K562 (cell line): ENCODE measurements at regions not wholly inside any gene's neighbourhood (a gene's known extent, or its start where the extent isn't known, plus 50 kb on each side); places are given as distances from the start of the nearest gene placed in this dataset.

Experiments
- CBX5 ChIP-seq: IDR thresholded peaks from 2 replicates; pipeline ENCODE4 v1.6.1; 2014; ENCODE audit warnings: low read depth, borderline replicate concordance
- ESRRA ChIP-seq: fragments of 450-650 bp; IDR thresholded peaks from 2 replicates; pipeline ENCODE4 v1.6.1; 2014; ENCODE audit warnings: low read depth, mild to moderate bottlenecking, moderate library complexity, borderline replicate concordance
- NRF1 ChIP-seq, 2 experiments: fragments of 450-650 bp; IDR thresholded peaks in 1 of 2; conservative IDR thresholded peaks in 1 of 2; 2 replicates each; pipeline ENCODE4 v1.6.1; 2014; ENCODE audit warnings: mild to moderate bottlenecking in 2 of 2
- PATZ1 ChIP-seq: fragments of 250-450 bp; sonication (Bioruptor Pico); IDR thresholded peaks from 2 replicates; pipeline ENCODE4 v1.5.0; 2020; ENCODE audit warnings: mild to moderate bottlenecking, borderline replicate concordance
- PHF20 ChIP-seq: fragments of 450-650 bp; IDR thresholded peaks from 2 replicates; pipeline ENCODE4 v1.6.1; 2018; ENCODE audit not compliant: partially characterized antibody
- POLR2A ChIP-seq: fragments of 450-650 bp; conservative IDR thresholded peaks from 2 replicates; pipeline ENCODE4 v1.6.1; 2016
- POLR2B ChIP-seq: fragments of 450-650 bp; IDR thresholded peaks from 2 replicates; pipeline ENCODE4 v1.6.1; 2018; ENCODE audit warnings: low read depth; ENCODE audit not compliant: partially characterized antibody
- SP1 ChIP-seq: sonication (generic); formaldehyde crosslinking; IDR thresholded peaks from 2 replicates; pipeline ENCODE4 v1.8.1; 2022; ENCODE audit warnings: mild to moderate bottlenecking, missing genetic modification reagents
- TEAD4 ChIP-seq, 2 experiments: sonication (generic) in 1 of 2; formaldehyde crosslinking in 1 of 2; IDR thresholded peaks; 2 replicates each; pipeline versions ENCODE4 v1.6.1 to v1.8.0; 2012 to 2022; ENCODE audit warnings: borderline replicate concordance in 1 of 2, inconsistent platforms in 1 of 2, low read length in 1 of 2, mild to moderate bottlenecking in 1 of 2, missing genetic modification reagents in 1 of 2
- ZNF3 ChIP-seq: fragments of 250-450 bp; sonication (Bioruptor Pico); IDR thresholded peaks from 2 replicates; pipeline ENCODE4 v1.5.0; 2021; ENCODE audit warnings: mild to moderate bottlenecking, moderate library complexity
- TF ChIP-seq, protein P1 (sequence below), 3 experiments: IDR thresholded peaks in 2 of 3; conservative IDR thresholded peaks in 1 of 3; 2 replicates each; pipeline ENCODE4 v1.5.1; 2011 to 2012; ENCODE audit warnings: low read length in 3 of 3, mild to moderate bottlenecking in 3 of 3, control low read depth in 2 of 3, improper control_type of control experiment in 1 of 3, inconsistent platforms in 1 of 3, low read depth in 1 of 3, mixed read lengths in 1 of 3, moderate library complexity in 1 of 3; ENCODE audit not compliant: insufficient read depth in 2 of 3
- TF ChIP-seq, protein P2 (sequence below): sonication (generic); formaldehyde crosslinking; IDR thresholded peaks from 2 replicates; pipeline ENCODE4 v1.5.0; 2020; ENCODE audit warnings: missing genetic modification reagents
- TF ChIP-seq, protein P3 (sequence below): fragments of 450-650 bp; IDR thresholded peaks from 2 replicates; pipeline ENCODE4 v1.6.1; 2017; ENCODE audit warnings: antibody characterized with exemption, mild to moderate bottlenecking
- TF ChIP-seq, protein P4 (sequence below): fragments of 450-650 bp; formaldehyde crosslinking; IDR thresholded peaks from 2 replicates; pipeline ENCODE4 v1.4.0; 2020; ENCODE audit warnings: mild to moderate bottlenecking, mixed read lengths

- TF ChIP-seq, protein P1, sequence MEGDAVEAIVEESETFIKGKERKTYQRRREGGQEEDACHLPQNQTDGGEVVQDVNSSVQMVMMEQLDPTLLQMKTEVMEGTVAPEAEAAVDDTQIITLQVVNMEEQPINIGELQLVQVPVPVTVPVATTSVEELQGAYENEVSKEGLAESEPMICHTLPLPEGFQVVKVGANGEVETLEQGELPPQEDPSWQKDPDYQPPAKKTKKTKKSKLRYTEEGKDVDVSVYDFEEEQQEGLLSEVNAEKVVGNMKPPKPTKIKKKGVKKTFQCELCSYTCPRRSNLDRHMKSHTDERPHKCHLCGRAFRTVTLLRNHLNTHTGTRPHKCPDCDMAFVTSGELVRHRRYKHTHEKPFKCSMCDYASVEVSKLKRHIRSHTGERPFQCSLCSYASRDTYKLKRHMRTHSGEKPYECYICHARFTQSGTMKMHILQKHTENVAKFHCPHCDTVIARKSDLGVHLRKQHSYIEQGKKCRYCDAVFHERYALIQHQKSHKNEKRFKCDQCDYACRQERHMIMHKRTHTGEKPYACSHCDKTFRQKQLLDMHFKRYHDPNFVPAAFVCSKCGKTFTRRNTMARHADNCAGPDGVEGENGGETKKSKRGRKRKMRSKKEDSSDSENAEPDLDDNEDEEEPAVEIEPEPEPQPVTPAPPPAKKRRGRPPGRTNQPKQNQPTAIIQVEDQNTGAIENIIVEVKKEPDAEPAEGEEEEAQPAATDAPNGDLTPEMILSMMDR (IDR thresholded peaks at IDR 0.05 in 2 of 3, conservative IDR thresholded peaks at IDR 0.05 in 1 of 3; ENCODE audit: insufficient read depth in 2 of 3, low read depth in 1 of 3, low read length in 3 of 3) = no peak
- TF ChIP-seq, protein P2, sequence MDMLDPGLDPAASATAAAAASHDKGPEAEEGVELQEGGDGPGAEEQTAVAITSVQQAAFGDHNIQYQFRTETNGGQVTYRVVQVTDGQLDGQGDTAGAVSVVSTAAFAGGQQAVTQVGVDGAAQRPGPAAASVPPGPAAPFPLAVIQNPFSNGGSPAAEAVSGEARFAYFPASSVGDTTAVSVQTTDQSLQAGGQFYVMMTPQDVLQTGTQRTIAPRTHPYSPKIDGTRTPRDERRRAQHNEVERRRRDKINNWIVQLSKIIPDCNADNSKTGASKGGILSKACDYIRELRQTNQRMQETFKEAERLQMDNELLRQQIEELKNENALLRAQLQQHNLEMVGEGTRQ (CRISPR knock-in tag) = no peak
- TF ChIP-seq NRF1 (conservative IDR thresholded peaks at IDR 0.05 in 1 of 2, IDR thresholded peaks at IDR 0.05 in 1 of 2) = no peak
- TF ChIP-seq POLR2A = no peak
- TF ChIP-seq, protein P3, sequence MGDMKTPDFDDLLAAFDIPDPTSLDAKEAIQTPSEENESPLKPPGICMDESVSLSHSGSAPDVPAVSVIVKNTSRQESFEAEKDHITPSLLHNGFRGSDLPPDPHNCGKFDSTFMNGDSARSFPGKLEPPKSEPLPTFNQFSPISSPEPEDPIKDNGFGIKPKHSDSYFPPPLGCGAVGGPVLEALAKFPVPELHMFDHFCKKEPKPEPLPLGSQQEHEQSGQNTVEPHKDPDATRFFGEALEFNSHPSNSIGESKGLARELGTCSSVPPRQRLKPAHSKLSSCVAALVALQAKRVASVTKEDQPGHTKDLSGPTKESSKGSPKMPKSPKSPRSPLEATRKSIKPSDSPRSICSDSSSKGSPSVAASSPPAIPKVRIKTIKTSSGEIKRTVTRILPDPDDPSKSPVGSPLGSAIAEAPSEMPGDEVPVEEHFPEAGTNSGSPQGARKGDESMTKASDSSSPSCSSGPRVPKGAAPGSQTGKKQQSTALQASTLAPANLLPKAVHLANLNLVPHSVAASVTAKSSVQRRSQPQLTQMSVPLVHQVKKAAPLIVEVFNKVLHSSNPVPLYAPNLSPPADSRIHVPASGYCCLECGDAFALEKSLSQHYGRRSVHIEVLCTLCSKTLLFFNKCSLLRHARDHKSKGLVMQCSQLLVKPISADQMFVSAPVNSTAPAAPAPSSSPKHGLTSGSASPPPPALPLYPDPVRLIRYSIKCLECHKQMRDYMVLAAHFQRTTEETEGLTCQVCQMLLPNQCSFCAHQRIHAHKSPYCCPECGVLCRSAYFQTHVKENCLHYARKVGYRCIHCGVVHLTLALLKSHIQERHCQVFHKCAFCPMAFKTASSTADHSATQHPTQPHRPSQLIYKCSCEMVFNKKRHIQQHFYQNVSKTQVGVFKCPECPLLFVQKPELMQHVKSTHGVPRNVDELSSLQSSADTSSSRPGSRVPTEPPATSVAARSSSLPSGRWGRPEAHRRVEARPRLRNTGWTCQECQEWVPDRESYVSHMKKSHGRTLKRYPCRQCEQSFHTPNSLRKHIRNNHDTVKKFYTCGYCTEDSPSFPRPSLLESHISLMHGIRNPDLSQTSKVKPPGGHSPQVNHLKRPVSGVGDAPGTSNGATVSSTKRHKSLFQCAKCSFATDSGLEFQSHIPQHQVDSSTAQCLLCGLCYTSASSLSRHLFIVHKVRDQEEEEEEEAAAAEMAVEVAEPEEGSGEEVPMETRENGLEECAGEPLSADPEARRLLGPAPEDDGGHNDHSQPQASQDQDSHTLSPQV = no peak
- no peak for TF ChIP-seq TEAD4 (IDR thresholded peaks at IDR 0.05; ENCODE audit: low read length)
- TF ChIP-seq TEAD4 (CRISPR knock-in tag; IDR thresholded peaks at IDR 0.05; ENCODE audit: borderline replicate concordance) = no peak
- TF ChIP-seq POLR2B = no peak
- TF ChIP-seq ZNF3 (CRISPR knock-in tag) = no peak
- TF ChIP-seq PHF20 = no peak
- no peak for TF ChIP-seq ESRRA
- no peak for TF ChIP-seq PATZ1 (CRISPR knock-in tag)
- TF ChIP-seq, protein P4, sequence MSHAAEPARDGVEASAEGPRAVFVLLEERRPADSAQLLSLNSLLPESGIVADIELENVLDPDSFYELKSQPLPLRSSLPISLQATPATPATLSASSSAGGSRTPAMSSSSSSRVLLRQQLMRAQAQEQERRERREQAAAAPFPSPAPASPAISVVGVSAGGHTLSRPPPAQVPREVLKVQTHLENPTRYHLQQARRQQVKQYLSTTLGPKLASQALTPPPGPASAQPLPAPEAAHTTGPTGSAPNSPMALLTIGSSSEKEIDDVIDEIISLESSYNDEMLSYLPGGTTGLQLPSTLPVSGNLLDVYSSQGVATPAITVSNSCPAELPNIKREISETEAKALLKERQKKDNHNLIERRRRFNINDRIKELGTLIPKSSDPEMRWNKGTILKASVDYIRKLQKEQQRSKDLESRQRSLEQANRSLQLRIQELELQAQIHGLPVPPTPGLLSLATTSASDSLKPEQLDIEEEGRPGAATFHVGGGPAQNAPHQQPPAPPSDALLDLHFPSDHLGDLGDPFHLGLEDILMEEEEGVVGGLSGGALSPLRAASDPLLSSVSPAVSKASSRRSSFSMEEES (CRISPR knock-in tag) = no peak
- no peak for TF ChIP-seq CBX5
- TF ChIP-seq SP1 (CRISPR knock-in tag) = no peak
These were observed 158.8 kb upstream of the CYRIA start for GRCh38 chr2:16824472-16824871.
